AG09309 (cell line): ENCODE measurements at regions not wholly inside any gene's neighbourhood (a gene's known extent, or its start where the extent isn't known, plus 50 kb on each side); places are given as distances from the start of the nearest gene placed in this dataset.

Experiments used
- DNase-seq: peaks from one replicate; pipeline ENCODE4 v3.0.0-alpha.2; 2010; ENCODE audit warnings: low read depth
- H3K4me3 ChIP-seq: 2 replicates; pipeline ENCODE4 v1.5.1; 2011; ENCODE audit warnings: mild to moderate bottlenecking, low read depth, low read length, moderate library complexity; ENCODE audit not compliant: control insufficient read depth
- CTCF ChIP-seq: IDR thresholded peaks from 2 replicates; pipeline ENCODE4 v1.5.1; 2011; ENCODE audit warnings: mild to moderate bottlenecking, low read depth, low read length, inconsistent platforms; ENCODE audit not compliant: insufficient read depth, control insufficient read depth; ENCODE audit errors: missing control alignments

GRCh38 chr1:177341773-177342172 lies 171.0 kb downstream of the BRINP2 start:
- no peak overlapping the region for H3K4me3 ChIP-seq
- no peak for TF ChIP-seq CTCF
- no peak for DNase-seq

GRCh38 chr1:177340601-177341067 lies 169.9 kb downstream of the BRINP2 start:
- no peak for TF ChIP-seq CTCF
- no peak for DNase-seq
- no peak overlapping the region for H3K4me3 ChIP-seq

GRCh38 chr1:177338376-177338775 lies 167.6 kb downstream of the BRINP2 start:
- TF ChIP-seq CTCF: no peak
- no peak overlapping the region for H3K4me3 ChIP-seq
- no peak for DNase-seq

GRCh38 chr1:177334903-177335302 lies 164.1 kb downstream of the BRINP2 start:
- no peak for TF ChIP-seq CTCF
- no peak overlapping the region for H3K4me3 ChIP-seq
- DNase-seq: no peak

GRCh38 chr1:177333936-177334595 lies 163.3 kb downstream of the BRINP2 start:
- no peak for DNase-seq
- no peak for TF ChIP-seq CTCF
- no peak overlapping the region for H3K4me3 ChIP-seq
